BJ (cell line): ENCODE measurements at regions not wholly inside any gene's neighbourhood (a gene's known extent, or its start where the extent isn't known, plus 50 kb on each side); places are given as distances from the start of the nearest gene placed in this dataset.
"Not testable (repeated sequence)": the region's sequence is repeated elsewhere in the genome, so short reads cannot be mapped to it uniquely, and the experiment has no call there.

Experiments
- CTCF ChIA-PET: fragments of 350-600 bp; formaldehyde crosslinking; extraction: SDS; loops from one replicate; lab custom pipeline; 2021; ENCODE audit warnings: antibody characterized with exemption, inconsistent platforms; lab: Yijun Ruan, JAX
- POLR2A ChIA-PET: fragments of 300-600 bp; sonication (Branson Sonifier 250); formaldehyde crosslinking; extraction: SDS; loops from one replicate; lab custom pipeline; 2021; ENCODE audit warnings: antibody characterized with exemption; lab: Charles Lee
- DNase-seq: peaks from one replicate; pipeline ENCODE4 v3.0.0-alpha.2; 2011; ENCODE audit warnings: low read depth
- H3K27me3 ChIP-seq: 2 replicates; pipeline ENCODE4 v1.6.0; 2011; ENCODE audit warnings: low read length; ENCODE audit not compliant: control insufficient read depth, insufficient read depth
- H3K36me3 ChIP-seq: 2 replicates; pipeline ENCODE4 v1.5.1; 2011; ENCODE audit warnings: low read length; ENCODE audit not compliant: control insufficient read depth, insufficient read depth
- H3K4me3 ChIP-seq: 2 replicates; pipeline ENCODE4 v1.5.1; 2011; ENCODE audit warnings: low read depth, mild to moderate bottlenecking, control low read depth, low read length
- TF ChIP-seq, protein P1 (sequence below): IDR thresholded peaks from 2 replicates; pipeline ENCODE4 v1.5.1; 2011; ENCODE audit warnings: low read depth, mild to moderate bottlenecking, control low read depth, inconsistent platforms, low read length, moderate library complexity; ENCODE audit not compliant: insufficient read depth

DNA sequence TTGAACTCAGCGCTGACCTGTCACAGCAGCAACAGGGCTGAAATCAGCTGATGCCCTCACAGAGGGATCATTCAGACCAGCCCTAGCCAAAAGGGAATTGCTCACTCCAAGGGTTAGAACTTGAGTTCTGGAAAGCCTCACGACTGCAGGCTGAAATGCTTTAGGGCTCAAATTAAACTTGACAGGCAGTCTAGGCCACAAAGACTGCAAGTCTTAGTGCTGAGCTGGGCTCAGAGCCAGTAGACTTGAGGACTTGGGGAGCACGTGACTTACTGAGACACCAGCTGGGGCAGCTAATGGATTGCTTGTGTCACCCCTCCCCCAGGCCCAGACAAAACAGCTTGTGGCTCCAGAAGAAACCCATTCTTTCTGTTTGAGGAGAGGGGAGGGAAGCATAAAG is 119.0 kb upstream of the SLC6A14 start:
- no peak for DNase-seq
- H3K36me3 ChIP-seq, result no peaks in the 10 kb centered on the region
- H3K4me3 ChIP-seq, result no peak overlapping the region
- TF ChIP-seq, protein P1, sequence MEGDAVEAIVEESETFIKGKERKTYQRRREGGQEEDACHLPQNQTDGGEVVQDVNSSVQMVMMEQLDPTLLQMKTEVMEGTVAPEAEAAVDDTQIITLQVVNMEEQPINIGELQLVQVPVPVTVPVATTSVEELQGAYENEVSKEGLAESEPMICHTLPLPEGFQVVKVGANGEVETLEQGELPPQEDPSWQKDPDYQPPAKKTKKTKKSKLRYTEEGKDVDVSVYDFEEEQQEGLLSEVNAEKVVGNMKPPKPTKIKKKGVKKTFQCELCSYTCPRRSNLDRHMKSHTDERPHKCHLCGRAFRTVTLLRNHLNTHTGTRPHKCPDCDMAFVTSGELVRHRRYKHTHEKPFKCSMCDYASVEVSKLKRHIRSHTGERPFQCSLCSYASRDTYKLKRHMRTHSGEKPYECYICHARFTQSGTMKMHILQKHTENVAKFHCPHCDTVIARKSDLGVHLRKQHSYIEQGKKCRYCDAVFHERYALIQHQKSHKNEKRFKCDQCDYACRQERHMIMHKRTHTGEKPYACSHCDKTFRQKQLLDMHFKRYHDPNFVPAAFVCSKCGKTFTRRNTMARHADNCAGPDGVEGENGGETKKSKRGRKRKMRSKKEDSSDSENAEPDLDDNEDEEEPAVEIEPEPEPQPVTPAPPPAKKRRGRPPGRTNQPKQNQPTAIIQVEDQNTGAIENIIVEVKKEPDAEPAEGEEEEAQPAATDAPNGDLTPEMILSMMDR, result no peak
- POLR2A ChIA-PET, result no interaction called here
- CTCF ChIA-PET, result no interaction called here
- no peaks in the 10 kb centered on the region for H3K27me3 ChIP-seq

DNA sequence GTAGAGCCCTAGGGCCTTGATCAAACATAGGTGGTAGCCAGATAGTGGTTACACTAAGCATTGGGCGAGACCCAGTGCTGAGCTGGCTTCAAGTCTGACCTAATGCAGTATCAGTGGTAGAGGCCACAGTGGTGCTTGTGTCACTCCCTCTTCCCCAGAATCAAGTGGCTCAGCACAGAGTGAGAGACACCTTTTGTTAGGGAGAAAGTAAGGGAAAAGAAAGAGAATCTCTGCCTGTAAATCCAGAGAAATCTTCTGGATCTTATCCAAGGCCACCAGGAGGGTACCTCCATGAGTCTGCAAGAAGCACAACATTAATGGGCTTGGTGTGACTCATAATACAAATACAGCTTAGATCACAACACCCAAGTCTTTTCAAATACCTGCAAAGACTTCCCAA is 117.7 kb upstream of the SLC6A14 start:
- no peaks in the 10 kb centered on the region for H3K36me3 ChIP-seq
- ChIA-PET CTCF (no interaction called here), POLR2A (no interaction called here)
- H3K4me3 ChIP-seq, result no peak overlapping the region
- DNase-seq, result no peak
- no peaks in the 10 kb centered on the region for H3K27me3 ChIP-seq
- TF ChIP-seq, protein P1, result no peak

DNA sequence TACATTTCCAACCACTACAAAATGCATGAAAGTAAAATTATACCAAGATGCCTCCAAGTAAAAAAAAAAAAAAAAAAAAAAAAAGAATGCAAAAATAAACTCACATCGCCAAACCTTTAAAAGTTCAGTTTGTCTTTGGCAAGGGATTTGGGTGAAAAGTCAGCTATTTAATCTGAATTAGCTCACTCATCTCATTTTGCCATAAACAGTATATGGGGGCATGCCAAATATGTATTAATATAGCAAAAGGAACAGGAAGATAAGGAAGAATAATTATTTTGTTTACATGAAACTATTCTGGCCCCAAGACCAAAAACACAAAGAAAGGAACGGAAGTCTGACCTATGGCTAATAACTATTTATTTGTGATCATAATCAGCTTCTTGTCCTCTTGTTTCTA is 114.7 kb upstream of the SLC6A14 start:
- Histone ChIP-seq H3K36me3 (no peaks in the 10 kb centered on the region), H3K4me3 (no peak overlapping the region), H3K27me3 (no peaks in the 10 kb centered on the region)
- POLR2A ChIA-PET, result no interaction called here
- TF ChIP-seq, protein P1, result no peak
- CTCF ChIA-PET, result no interaction called here
- no peak for DNase-seq

DNA sequence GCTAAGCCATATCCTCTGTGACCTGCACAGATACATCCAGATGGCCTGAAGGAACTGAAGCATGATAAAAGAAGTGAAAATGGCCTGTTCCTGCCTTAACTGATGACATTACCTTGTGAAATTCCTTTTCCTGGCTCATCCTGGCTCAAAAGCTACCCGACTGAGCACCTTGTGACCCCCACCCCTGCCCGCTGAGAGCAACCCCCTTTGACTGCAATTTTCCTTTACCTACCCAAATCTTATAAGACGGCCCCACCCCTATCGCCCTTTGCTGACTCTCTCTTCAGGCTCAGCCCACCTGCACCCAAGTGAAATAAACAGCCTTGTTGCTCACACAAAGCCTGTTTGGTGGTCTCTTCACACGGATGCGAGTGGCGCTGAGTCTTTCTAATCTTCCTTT is 104.4 kb upstream of the SLC6A14 start:
- POLR2A ChIA-PET, CTCF ChIA-PET, DNase-seq, H3K36me3 ChIP-seq, H3K4me3 ChIP-seq, H3K27me3 ChIP-seq: not testable (repeated sequence)

DNA sequence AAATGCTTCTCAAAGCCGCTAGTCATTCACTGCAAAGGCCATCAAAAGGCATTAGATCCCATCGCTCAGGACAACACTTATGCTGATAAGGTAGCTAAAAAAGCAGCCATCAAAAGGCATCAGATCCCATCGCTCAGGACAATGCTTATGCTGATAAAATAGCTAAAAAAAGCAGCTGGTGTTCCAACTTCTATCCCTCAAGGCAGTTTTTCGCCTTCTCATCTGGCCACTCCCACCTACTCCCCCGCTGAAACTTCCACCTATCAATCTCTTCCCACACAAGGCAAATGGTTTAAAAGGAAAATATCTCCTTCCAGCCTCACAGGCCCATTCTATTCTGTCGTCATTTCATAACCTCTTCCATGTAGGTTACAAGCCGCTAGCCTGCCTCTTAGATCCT is 101.6 kb upstream of the SLC6A14 start:
- H3K36me3 ChIP-seq, POLR2A ChIA-PET, H3K4me3 ChIP-seq, H3K27me3 ChIP-seq, CTCF ChIA-PET, DNase-seq: not testable (repeated sequence)

DNA sequence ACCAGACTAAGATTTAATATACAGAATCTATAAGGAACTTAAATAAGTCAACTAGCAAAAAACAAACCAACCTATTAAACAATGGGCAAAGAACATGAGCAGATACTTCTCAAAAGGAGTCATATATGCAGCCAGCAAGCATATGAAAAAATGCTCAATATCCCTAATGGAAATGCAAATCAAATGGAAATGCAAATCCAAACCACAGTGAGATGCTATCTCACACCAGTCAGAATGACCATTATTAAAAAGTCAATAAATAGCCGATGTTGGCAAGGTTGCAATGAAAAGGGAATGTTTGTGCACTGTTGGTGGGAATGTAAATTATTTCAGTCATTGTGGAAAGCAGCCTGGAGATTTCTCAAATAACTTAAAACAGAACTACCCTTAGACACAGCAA is 97.0 kb upstream of the SLC6A14 start:
- ChIA-PET CTCF (no interaction called here), POLR2A (no interaction called here)
- DNase-seq, result no peak
- no peak overlapping the region for H3K4me3 ChIP-seq
- no peaks in the 10 kb centered on the region for H3K27me3 ChIP-seq
- no peaks in the 10 kb centered on the region for H3K36me3 ChIP-seq
- TF ChIP-seq, protein P1, result no peak
